ENCODE measurements at regions not wholly inside any gene's neighbourhood (a gene's known extent, or its start where the extent isn't known, plus 50 kb on each side); places are given as distances from the start of the nearest gene placed in this dataset.

- TF ChIP-seq POLR2A (IDR thresholded peaks at IDR 0.05; ENCODE audit: low read depth, low read length) (no peak), POLR2AphosphoS5 (IDR thresholded peaks at IDR 0.05; ENCODE audit: low read depth, low read length) (no peak), TAF1 (IDR thresholded peaks at IDR 0.05; ENCODE audit: borderline replicate concordance, low read depth, low read length) (no peak)
Observed at GRCh38 chr2:194087089-194087958, 1569.7 kb upstream of the SLC39A10 start.

Data from GM12892 (cell line).